ENCODE measurements at regions not wholly inside any gene's neighbourhood (a gene's known extent, or its start where the extent isn't known, plus 50 kb on each side); places are given as distances from the start of the nearest gene placed in this dataset.
A peak's percentile ranks its signal among the peaks of the same experiment; 100 is the strongest.
"Not testable (repeated sequence)": the region's sequence is repeated elsewhere in the genome, so short reads cannot be mapped to it uniquely, and the experiment has no call there.

GRCh38 chr13:30831515-30831914 lies 74.6 kb upstream of the MEDAG start:
- H3K36me3 ChIP-seq = no peaks in the 10 kb centered on the region
- H3K9me3 ChIP-seq = no peaks in the 10 kb centered on the region
- H3K27ac ChIP-seq = no peak overlapping the region
- H3K4me1 ChIP-seq = no peaks in the 10 kb centered on the region
- no peak for DNase-seq (ENCODE audit: low spot score in 2 of 2)
- H3K4me3 ChIP-seq = no peak overlapping the region
- TF ChIP-seq CTCF (IDR thresholded peaks at IDR 0.05) = no peak
- H3K27me3 ChIP-seq = no peaks in the 10 kb centered on the region
- intact Hi-C loops (cut with DNase I) = no loop called here

- H3K36me3 ChIP-seq = no peaks in the 10 kb centered on the region
- no peak overlapping the region for H3K4me3 ChIP-seq
- intact Hi-C loops (cut with DNase I) = no loop called here
- H3K4me1 ChIP-seq = no peaks in the 10 kb centered on the region
- H3K27me3 ChIP-seq = no peaks in the 10 kb centered on the region
- no peak for TF ChIP-seq CTCF (IDR thresholded peaks at IDR 0.05)
- no peaks in the 10 kb centered on the region for H3K9me3 ChIP-seq
- DNase-seq (ENCODE audit: low spot score in 2 of 2) = no peak
- H3K27ac ChIP-seq = no peak overlapping the region
These were observed 73.7 kb upstream of the MEDAG start for GRCh38 chr13:30832377-30832776.

- peak in 1 of 2 donors; percentile 70 for DNase-seq (ENCODE audit: low spot score in 2 of 2)
- no peak for TF ChIP-seq CTCF (IDR thresholded peaks at IDR 0.05)
These were observed 73.2 kb upstream of the MEDAG start for GRCh38 chr13:30832845-30833332.

GRCh38 chr13:30835442-30835841 lies 70.6 kb upstream of the MEDAG start:
- no peaks in the 10 kb centered on the region for H3K27me3 ChIP-seq
- no peak for DNase-seq (ENCODE audit: low spot score in 2 of 2)
- H3K4me3 ChIP-seq = no peak overlapping the region
- H3K27ac ChIP-seq = no peak overlapping the region
- no peaks in the 10 kb centered on the region for H3K9me3 ChIP-seq
- TF ChIP-seq CTCF (IDR thresholded peaks at IDR 0.05) = no peak
- H3K4me1 ChIP-seq = no peaks in the 10 kb centered on the region
- H3K36me3 ChIP-seq = no peaks in the 10 kb centered on the region
- intact Hi-C loops (cut with DNase I) = no loop called here

More at GRCh38 chr13:30832845-30833332, 73.2 kb upstream of the MEDAG start:
- Histone ChIP-seq H3K9me3 (no peaks in the 10 kb centered on the region), H3K27ac (no peak overlapping the region), H3K4me1 (no peaks in the 10 kb centered on the region), H3K27me3 (no peaks in the 10 kb centered on the region), H3K4me3 (no peak overlapping the region), H3K36me3 (no peaks in the 10 kb centered on the region)
- intact Hi-C loops (cut with DNase I) = no loop called here

- Histone ChIP-seq H3K4me1 (no peaks in the 10 kb centered on the region), H3K36me3 (no peaks in the 10 kb centered on the region), H3K27me3 (no peaks in the 10 kb centered on the region), H3K27ac (no peak overlapping the region), H3K4me3 (no peak overlapping the region), H3K9me3 (no peaks in the 10 kb centered on the region)
- intact Hi-C loops (cut with DNase I) = no loop called here
- no peak for DNase-seq (ENCODE audit: low spot score in 2 of 2)
- TF ChIP-seq CTCF (IDR thresholded peaks at IDR 0.05) = no peak
These were observed 68.6 kb upstream of the MEDAG start for GRCh38 chr13:30837227-30838159.

- not testable (repeated sequence) for H3K4me3 ChIP-seq; H3K27me3 ChIP-seq; DNase-seq (ENCODE audit: low spot score in 2 of 2); H3K27ac ChIP-seq; H3K36me3 ChIP-seq; H3K9me3 ChIP-seq; H3K4me1 ChIP-seq
- intact Hi-C loops (cut with DNase I) = loop anchor here (10.0 kb wide), 1 partner anchor 135 kb away; no protein-coding TSS in a partner anchor
These were observed 66.4 kb upstream of the MEDAG start for GRCh38 chr13:30839636-30840035.

All from ascending aorta (tissue), 2 donors.